Right lobe of liver (tissue), 6 donors: ENCODE measurements at regions not wholly inside any gene's neighbourhood (a gene's known extent, or its start where the extent isn't known, plus 50 kb on each side); places are given as distances from the start of the nearest gene placed in this dataset.

ENCODE experiments used
- ATAC-seq, 4 donors: fragments of 200-7000 bp; cut with Tn5 transposase; one replicate each; pipeline ENCODE4 v1.9.1; 2020; ENCODE audit warnings: mild to moderate bottlenecking in 4 of 4, moderate library complexity in 4 of 4
- DNase-seq, 3 donors: peaks; one replicate each; pipeline ENCODE4 v3.0.0-alpha.2; 2020
- H3K27ac ChIP-seq, 3 donors: fragments of 200-600 bp; one replicate each; pipeline ENCODE4 v1.8.0; 2022
- H3K27me3 ChIP-seq, 2 donors: fragments of 200-600 bp; one replicate each; pipeline ENCODE4 v1.8.0; 2022
- H3K36me3 ChIP-seq, 4 donors: fragments of 200-600 bp; sonication (generic) in 1 of 4; one replicate each; pipeline versions ENCODE4 v1.5.1 to v1.8.0; 2017 to 2022; ENCODE audit warnings: control low read depth in 1 of 4
- H3K4me1 ChIP-seq, 4 donors: fragments of 200-600 bp; sonication (generic) in 1 of 4; one replicate each; pipeline versions ENCODE4 v1.5.1 to v1.8.0; 2017 to 2022; ENCODE audit warnings: control low read depth in 1 of 4
- H3K4me3 ChIP-seq, 3 donors: fragments of 200-600 bp; one replicate each; pipeline ENCODE4 v1.8.0; 2022
- H3K9me3 ChIP-seq, 4 donors: fragments of 200-600 bp; sonication (generic) in 1 of 4; one replicate each; pipeline versions ENCODE4 v1.5.1 to v1.8.0; 2017 to 2022; ENCODE audit warnings: control low read depth in 1 of 4
- CTCF ChIP-seq, 4 donors: fragments of 200-600 bp in 3 of 4; fragments of 450-650 bp in 1 of 4; IDR thresholded peaks; one replicate each; pipeline versions ENCODE4 v1.5.1 to v1.8.0; 2016 to 2022; ENCODE audit warnings: antibody characterized with exemption in 4 of 4, mild to moderate bottlenecking in 2 of 4
- POLR2A ChIP-seq: fragments of 450-650 bp; IDR thresholded peaks from one replicate; pipeline ENCODE4 v1.6.1; 2017; ENCODE audit warnings: antibody characterized with exemption, mild to moderate bottlenecking
- WGBS: methylation state at CpG from one replicate; pipeline ENCODE4 v1.1.6; 2018; ENCODE audit warnings: low coverage, low lambda C conversion rate; ENCODE audit not compliant: insufficient coverage; ENCODE audit errors: missing lambda C conversion rate; 5-methylcytosine and 5-hydroxymethylcytosine counted together
- intact Hi-C, 2 donors: fragments of 100-400 bp; cut with DNase I; formaldehyde crosslinking; loops; one replicate each; pipeline versions ENCODE4 v1.11.2 to v1.14.1; 2022
- donor health status: DM: no; HTN: yes; CAD: no.
- donor health status: DM: no; HTN: no; CAD: no.
- donor health status: DM: no; HTN: no; CAD: no.
- donor health status: DM: no; HTN: yes; CAD: no.
- donor health status: DM: no; HTN: yes; CAD: no.

GRCh38 chr2:191582355-191582754 is 95.6 kb upstream of the NABP1 start:
- intact Hi-C loops = no loop called here
- ATAC-seq (no peak), DNase-seq (no peak)
- Histone ChIP-seq H3K27me3 (no peaks in the 10 kb centered on the region), H3K27ac (no peak overlapping the region), H3K9me3 (no peaks in the 10 kb centered on the region), H3K4me3 (no peak overlapping the region), H3K4me1 (no peaks in the 10 kb centered on the region), H3K36me3 (no peaks in the 10 kb centered on the region)
- no peak for TF ChIP-seq POLR2A
- no peak for TF ChIP-seq CTCF (IDR thresholded peaks at IDR 0.05)

- Histone ChIP-seq H3K4me3 (no peak overlapping the region), H3K36me3 (no peaks in the 10 kb centered on the region), H3K9me3 (no peaks in the 10 kb centered on the region), H3K4me1 (no peaks in the 10 kb centered on the region), H3K27me3 (no peaks in the 10 kb centered on the region), H3K27ac (no peak overlapping the region)
- ATAC-seq (no peak), DNase-seq (no peak)
- 57% methylated on average over 4 of the region's 6 CpGs for whole genome bisulfite sequencing
- intact Hi-C loops = no loop called here
- TF ChIP-seq POLR2A = no peak
- TF ChIP-seq CTCF (IDR thresholded peaks at IDR 0.05) = no peak
These were observed 86.9 kb upstream of the NABP1 start for GRCh38 chr2:191591025-191591424.

GRCh38 chr2:191593622-191594385 is 84.1 kb upstream of the NABP1 start:
- Histone ChIP-seq H3K27ac (no peak overlapping the region), H3K36me3 (no peaks in the 10 kb centered on the region), H3K9me3 (no peaks in the 10 kb centered on the region), H3K4me3 (no peak overlapping the region), H3K4me1 (no peaks in the 10 kb centered on the region), H3K27me3 (no peaks in the 10 kb centered on the region)
- no peak for TF ChIP-seq POLR2A
- no peak for TF ChIP-seq CTCF (IDR thresholded peaks at IDR 0.05)
- 52% methylated on average over 3 of the region's 5 CpGs for WGBS
- ATAC-seq = peak in 1 of 4 donors; percentile 83
- DNase-seq = no peak
- intact Hi-C loops = no loop called here

GRCh38 chr2:191597186-191597751 is 80.7 kb upstream of the NABP1 start:
- 64% methylated on average over 9 of the region's 9 CpGs for WGBS
- DNase-seq (no peak), ATAC-seq (no peak)
- Histone ChIP-seq H3K9me3 (no peaks in the 10 kb centered on the region), H3K36me3 (no peaks in the 10 kb centered on the region), H3K27ac (no peak overlapping the region), H3K4me1 (no peaks in the 10 kb centered on the region), H3K27me3 (no peaks in the 10 kb centered on the region), H3K4me3 (no peak overlapping the region)
- intact Hi-C loops = no loop called here
- TF ChIP-seq POLR2A (no peak), CTCF (IDR thresholded peaks at IDR 0.05) (no peak)
